22Rv1 (cell line): ENCODE measurements at regions not wholly inside any gene's neighbourhood (a gene's known extent, or its start where the extent isn't known, plus 50 kb on each side); places are given as distances from the start of the nearest gene placed in this dataset.

ENCODE experiments used
- CTCF ChIP-seq: fragments of 450-650 bp; IDR thresholded peaks from 2 replicates; pipeline ENCODE4 v1.5.1; 2017; ENCODE audit warnings: mild to moderate bottlenecking
- ZFX ChIP-seq: fragments of 450-650 bp; IDR thresholded peaks from 2 replicates; pipeline ENCODE4 v1.6.1; 2017; ENCODE audit warnings: antibody characterized with exemption, borderline replicate concordance

GRCh38 chr5:36481454-36482120, 124.8 kb upstream of the SLC1A3 start:
- TF ChIP-seq CTCF (no peak), ZFX (no peak)
